K562 (cell line): ENCODE measurements at regions not wholly inside any gene's neighbourhood (a gene's known extent, or its start where the extent isn't known, plus 50 kb on each side); places are given as distances from the start of the nearest gene placed in this dataset.

Experiments
- ATAC-seq: fragments of 200-7000 bp; cut with Tn5 transposase; 3 replicates; pipeline ENCODE4 v1.9.1; 2020; ENCODE audit warnings: moderate library complexity
- BruUV-seq: library from RNA; stranded (reverse); fragments of 400-500 nt; replicated peaks from 2 replicates; lab custom pipeline; 2021; lab: Mats Ljungman, UMichigan
- CTCF ChIA-PET: fragments of 300-600 bp; formaldehyde crosslinking; extraction: SDS; loops from one replicate; lab custom pipeline; 2021; ENCODE audit warnings: low intra/inter-chr PET ratio; lab: Yijun Ruan, JAX
- POLR2A ChIA-PET: fragments of 300-600, 350-650 bp; sonication (Branson Sonifier 250); formaldehyde crosslinking; extraction: SDS; loops from one replicate; lab custom pipeline; 2021; ENCODE audit warnings: antibody characterized with exemption, inconsistent platforms; lab: Yijun Ruan, JAX
- DNase-seq, 4 experiments: peaks; one replicate each; pipeline versions ENCODE4 v3.0.0 to v3.0.0-alpha.2; 2011 to 2018; ENCODE audit warnings: low spot score in 3 of 4, mixed read lengths in 3 of 4; ENCODE audit errors: extremely low read depth in 1 of 4
- FAIRE-seq: peaks from 2 replicates; lab custom pipeline; 2011; peaks lifted over from hg19 to GRCh38; lab: Jason Lieb, UNC
- H2AFZ ChIP-seq: 2 replicates; pipeline ENCODE4 v1.6.0; 2011; ENCODE audit warnings: low read depth, low read length, control low read depth, inconsistent platforms
- H3K27ac ChIP-seq: fragments of 200-600 bp; 3 replicates; pipeline ENCODE4 v1.8.0; 2011; ENCODE audit warnings: low read depth, mild to moderate bottlenecking, control low read depth, inconsistent platforms, low read length, moderate library complexity, mixed read lengths; ENCODE audit errors: extremely low read depth
- H3K27me3 ChIP-seq, 2 experiments: fragments of 300-600 bp in 1 of 2; 2 replicates in 1 of 2; 3 replicates in 1 of 2; pipeline versions ENCODE4 v1.6.0 to v1.8.0; 2011; ENCODE audit warnings: inconsistent platforms in 2 of 2, low read length in 2 of 2, mild to moderate bottlenecking in 1 of 2, mixed read lengths in 1 of 2, moderate library complexity in 1 of 2; ENCODE audit not compliant: control insufficient read depth in 2 of 2, insufficient read depth in 2 of 2
- H3K36me3 ChIP-seq: fragments of 300-600 bp; 3 replicates; pipeline ENCODE4 v1.8.0; 2011; ENCODE audit warnings: mild to moderate bottlenecking, low read length, inconsistent platforms; ENCODE audit not compliant: control insufficient read depth, insufficient read depth
- H3K4me1 ChIP-seq, 2 experiments: fragments of 200-600 bp in 1 of 2; replicated peaks in 1 of 2; 2 replicates in 1 of 2; 3 replicates in 1 of 2; pipeline versions ENCODE4 v1.5.1 to v1.8.0; 2011; ENCODE audit warnings: inconsistent platforms in 2 of 2, low read length in 2 of 2, mild to moderate bottlenecking in 1 of 2, mixed read lengths in 1 of 2, moderate library complexity in 1 of 2; ENCODE audit not compliant: control insufficient read depth in 2 of 2, insufficient read depth in 2 of 2
- H3K4me2 ChIP-seq: 2 replicates; pipeline ENCODE4 v1.6.1; 2011; ENCODE audit warnings: low read length, control low read depth, inconsistent platforms, mixed read lengths; ENCODE audit not compliant: insufficient read depth
- H3K4me3 ChIP-seq: fragments of 200-600 bp; sonication (generic), shearing (Covaris generic); 2 replicates; pipeline ENCODE4 v1.5.1; 2016; ENCODE audit warnings: control low read depth, inconsistent platforms
- H3K79me2 ChIP-seq: fragments of 200-600 bp; 3 replicates; pipeline ENCODE4 v1.8.0; 2011; ENCODE audit warnings: low read length, inconsistent platforms; ENCODE audit not compliant: control insufficient read depth, insufficient read depth
- H3K9ac ChIP-seq, 2 experiments: 2 replicates each; pipeline versions ENCODE4 v1.6.0 to v1.6.1; 2011; ENCODE audit warnings: low read depth in 2 of 2, low read length in 2 of 2, control low read depth in 1 of 2, inconsistent platforms in 1 of 2, mild to moderate bottlenecking in 1 of 2, mixed read lengths in 1 of 2; ENCODE audit not compliant: insufficient read depth in 1 of 2
- H3K9me1 ChIP-seq: one replicate; pipeline ENCODE4 v1.6.0; 2011; ENCODE audit warnings: inconsistent platforms, mild to moderate bottlenecking, low read length, moderate library complexity; ENCODE audit not compliant: control insufficient read depth, insufficient read depth
- H3K9me3 ChIP-seq: replicated peaks from 2 replicates; pipeline ENCODE4 v1.5.1; 2011; ENCODE audit warnings: low read depth, low read length, inconsistent platforms; ENCODE audit not compliant: control insufficient read depth, insufficient read depth
- H4K20me1 ChIP-seq: replicated peaks from 2 replicates; pipeline ENCODE4 v1.6.1; 2011; ENCODE audit warnings: low read length, inconsistent platforms, mixed read lengths; ENCODE audit not compliant: control insufficient read depth, insufficient read depth
- ARHGAP35 ChIP-seq: fragments of 450-650 bp; IDR thresholded peaks from 2 replicates; pipeline ENCODE4 v1.6.1; 2018; ENCODE audit not compliant: partially characterized antibody
- BMI1 ChIP-seq: fragments of 150-350 bp; IDR thresholded peaks from 2 replicates; pipeline ENCODE4 v1.6.1; 2014; ENCODE audit warnings: low read length
- E2F3 ChIP-seq: fragments of 250-450 bp; sonication (Bioruptor Pico); IDR thresholded peaks from 2 replicates; pipeline ENCODE4 v1.4.0; 2020; ENCODE audit warnings: mild to moderate bottlenecking
- FOXK2 ChIP-seq, 2 experiments: fragments of 450-650 bp; IDR thresholded peaks in 1 of 2; conservative IDR thresholded peaks in 1 of 2; 2 replicates each; pipeline ENCODE4 v1.6.1; 2016; ENCODE audit warnings: low read depth in 2 of 2, mild to moderate bottlenecking in 1 of 2
- IFI16 ChIP-seq: fragments of 250-450 bp; sonication (Bioruptor Pico); IDR thresholded peaks from 2 replicates; pipeline ENCODE4 v2.1.2; 2022; ENCODE audit warnings: mild to moderate bottlenecking, inconsistent platforms
- MAFK ChIP-seq: IDR thresholded peaks from 2 replicates; pipeline ENCODE4 v1.6.1; 2011; ENCODE audit warnings: low read length, improper control_type of control experiment
- MYNN ChIP-seq, 2 experiments: sonication (generic); formaldehyde crosslinking in 1 of 2; IDR thresholded peaks; 2 replicates each; pipeline versions ENCODE4 v1.5.0 to v1.6.1; 2016 to 2020; ENCODE audit warnings: antibody characterized with exemption in 1 of 2, missing genetic modification reagents in 1 of 2
- ZHX1 ChIP-seq: fragments of 150-350 bp; conservative IDR thresholded peaks from 2 replicates; pipeline ENCODE4 v1.6.1; 2014; ENCODE audit warnings: low read length
- ZNF76 ChIP-seq: fragments of 250-450 bp; sonication (Bioruptor Pico); IDR thresholded peaks from 2 replicates; pipeline ENCODE4 v1.4.0; 2020; ENCODE audit warnings: mild to moderate bottlenecking, moderate library complexity, borderline replicate concordance
- ZNF77 ChIP-seq: fragments of 250-450 bp; sonication (Bioruptor Pico); IDR thresholded peaks from 2 replicates; pipeline ENCODE4 v1.5.0; 2020
- ZSCAN32 ChIP-seq: fragments of 450-650 bp; formaldehyde crosslinking; IDR thresholded peaks from 2 replicates; pipeline ENCODE4 v1.4.0; 2020; ENCODE audit warnings: mild to moderate bottlenecking, moderate library complexity
- WGBS: fragments of 100-300 bp; shearing (Covaris generic); methylation state at CpG from one replicate; pipeline ENCODE4 v1.1.6; 2016; ENCODE audit warnings: low coverage, mixed read lengths; ENCODE audit not compliant: insufficient coverage; ENCODE audit errors: missing lambda C conversion rate; 5-methylcytosine and 5-hydroxymethylcytosine counted together
- in situ Hi-C: fragments of 300-500 bp; cut with MboI; formaldehyde crosslinking; loops from 4 replicates; pipeline ENCODE4 v1.15.0; 2018; ENCODE audit warnings: inconsistent platforms, mixed read lengths
- intact Hi-C: fragments of 100-400 bp; cut with micrococcal nuclease; formaldehyde crosslinking; loops from 2 replicates; pipeline ENCODE4 v1.14.2; 2022
- TF ChIP-seq, protein P1 (sequence below), 2 experiments: fragments of 450-650 bp; IDR thresholded peaks; 2 replicates each; pipeline ENCODE4 v1.6.1; 2016; ENCODE audit warnings: mild to moderate bottlenecking in 2 of 2, borderline replicate concordance in 1 of 2, low read depth in 1 of 2, moderate library complexity in 1 of 2

DNA sequence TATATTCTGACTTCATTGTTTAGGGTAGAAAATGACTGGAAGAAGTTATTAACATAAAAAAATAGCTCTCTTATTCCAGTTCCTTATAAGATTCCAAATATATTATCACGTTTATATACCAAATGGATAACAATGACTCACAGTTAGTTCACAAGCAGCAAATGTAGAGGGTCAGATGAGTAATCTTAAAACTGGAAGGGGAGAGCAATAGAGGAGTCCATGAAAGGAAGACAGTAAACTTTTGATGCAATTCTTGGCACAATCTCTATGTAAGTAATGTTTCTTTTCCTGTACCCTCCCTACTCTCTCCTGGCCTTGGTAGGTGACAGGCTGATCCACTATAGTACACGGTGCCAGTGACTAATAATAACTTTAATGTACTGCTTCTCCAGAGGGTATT, 259.0 kb upstream of the TRPC5 start (continued):
- TF ChIP-seq FOXK2 (conservative IDR thresholded peaks at IDR 0.05 in 1 of 2, IDR thresholded peaks at IDR 0.05 in 1 of 2; ENCODE audit: low read depth in 2 of 2) (no peak), MYNN (IDR thresholded peaks at IDR 0.05) (no peak), MYNN (CRISPR knock-in tag; IDR thresholded peaks at IDR 0.05) (no peak), E2F3 (CRISPR knock-in tag) (no peak)

DNA sequence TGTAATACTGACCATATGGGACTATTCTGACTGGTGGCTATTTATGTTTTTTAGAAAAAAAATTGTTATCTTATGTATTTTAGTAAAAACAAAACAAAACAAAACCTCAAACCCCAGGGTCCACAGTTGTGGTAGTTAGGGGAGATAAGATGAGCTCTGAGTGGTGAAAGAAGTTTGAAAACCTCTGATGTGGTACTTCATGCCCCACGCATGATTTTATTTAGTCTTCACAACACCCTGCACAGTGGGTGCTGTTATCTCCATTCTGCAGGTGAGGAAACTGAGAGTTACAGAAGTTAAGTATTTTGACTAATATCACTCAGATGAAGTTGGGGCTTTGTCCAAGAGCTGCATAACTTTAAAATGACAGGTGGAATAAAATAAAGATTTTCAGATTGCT, 230.6 kb upstream of the TRPC5 start:
- Histone ChIP-seq H4K20me1 (no peaks in the 10 kb centered on the region), H3K4me2 (no peak overlapping the region), H2AFZ (no peak overlapping the region), H3K4me3 (no peak overlapping the region), H3K36me3 (no peaks in the 10 kb centered on the region), H3K79me2 (no peaks in the 10 kb centered on the region), H3K9me3 (no peaks in the 10 kb centered on the region), H3K27ac (no peak overlapping the region), H3K4me1 (no peaks in the 10 kb centered on the region), H3K9me1 (no peaks in the 10 kb centered on the region), H3K9ac (no peak overlapping the region), H3K27me3 (no peaks in the 10 kb centered on the region)
- ChIA-PET CTCF (no interaction called here), POLR2A (no interaction called here)
- BruUV-seq: no TSS peak
- WGBS: 0% methylated on average over 1 of the region's 1 CpG
- ATAC-seq (no peak), FAIRE-seq (no peak), DNase-seq (no peak)
- in situ Hi-C loops: no loop called here
- intact Hi-C loops: no loop called here
- no peak for TF ChIP-seq IFI16 (CRISPR knock-in tag)
- TF ChIP-seq MAFK: no peak
- no peak for TF ChIP-seq BMI1
- TF ChIP-seq FOXK2 (conservative IDR thresholded peaks at IDR 0.05 in 1 of 2, IDR thresholded peaks at IDR 0.05 in 1 of 2; ENCODE audit: low read depth in 2 of 2): no peak
- TF ChIP-seq, protein P1, sequence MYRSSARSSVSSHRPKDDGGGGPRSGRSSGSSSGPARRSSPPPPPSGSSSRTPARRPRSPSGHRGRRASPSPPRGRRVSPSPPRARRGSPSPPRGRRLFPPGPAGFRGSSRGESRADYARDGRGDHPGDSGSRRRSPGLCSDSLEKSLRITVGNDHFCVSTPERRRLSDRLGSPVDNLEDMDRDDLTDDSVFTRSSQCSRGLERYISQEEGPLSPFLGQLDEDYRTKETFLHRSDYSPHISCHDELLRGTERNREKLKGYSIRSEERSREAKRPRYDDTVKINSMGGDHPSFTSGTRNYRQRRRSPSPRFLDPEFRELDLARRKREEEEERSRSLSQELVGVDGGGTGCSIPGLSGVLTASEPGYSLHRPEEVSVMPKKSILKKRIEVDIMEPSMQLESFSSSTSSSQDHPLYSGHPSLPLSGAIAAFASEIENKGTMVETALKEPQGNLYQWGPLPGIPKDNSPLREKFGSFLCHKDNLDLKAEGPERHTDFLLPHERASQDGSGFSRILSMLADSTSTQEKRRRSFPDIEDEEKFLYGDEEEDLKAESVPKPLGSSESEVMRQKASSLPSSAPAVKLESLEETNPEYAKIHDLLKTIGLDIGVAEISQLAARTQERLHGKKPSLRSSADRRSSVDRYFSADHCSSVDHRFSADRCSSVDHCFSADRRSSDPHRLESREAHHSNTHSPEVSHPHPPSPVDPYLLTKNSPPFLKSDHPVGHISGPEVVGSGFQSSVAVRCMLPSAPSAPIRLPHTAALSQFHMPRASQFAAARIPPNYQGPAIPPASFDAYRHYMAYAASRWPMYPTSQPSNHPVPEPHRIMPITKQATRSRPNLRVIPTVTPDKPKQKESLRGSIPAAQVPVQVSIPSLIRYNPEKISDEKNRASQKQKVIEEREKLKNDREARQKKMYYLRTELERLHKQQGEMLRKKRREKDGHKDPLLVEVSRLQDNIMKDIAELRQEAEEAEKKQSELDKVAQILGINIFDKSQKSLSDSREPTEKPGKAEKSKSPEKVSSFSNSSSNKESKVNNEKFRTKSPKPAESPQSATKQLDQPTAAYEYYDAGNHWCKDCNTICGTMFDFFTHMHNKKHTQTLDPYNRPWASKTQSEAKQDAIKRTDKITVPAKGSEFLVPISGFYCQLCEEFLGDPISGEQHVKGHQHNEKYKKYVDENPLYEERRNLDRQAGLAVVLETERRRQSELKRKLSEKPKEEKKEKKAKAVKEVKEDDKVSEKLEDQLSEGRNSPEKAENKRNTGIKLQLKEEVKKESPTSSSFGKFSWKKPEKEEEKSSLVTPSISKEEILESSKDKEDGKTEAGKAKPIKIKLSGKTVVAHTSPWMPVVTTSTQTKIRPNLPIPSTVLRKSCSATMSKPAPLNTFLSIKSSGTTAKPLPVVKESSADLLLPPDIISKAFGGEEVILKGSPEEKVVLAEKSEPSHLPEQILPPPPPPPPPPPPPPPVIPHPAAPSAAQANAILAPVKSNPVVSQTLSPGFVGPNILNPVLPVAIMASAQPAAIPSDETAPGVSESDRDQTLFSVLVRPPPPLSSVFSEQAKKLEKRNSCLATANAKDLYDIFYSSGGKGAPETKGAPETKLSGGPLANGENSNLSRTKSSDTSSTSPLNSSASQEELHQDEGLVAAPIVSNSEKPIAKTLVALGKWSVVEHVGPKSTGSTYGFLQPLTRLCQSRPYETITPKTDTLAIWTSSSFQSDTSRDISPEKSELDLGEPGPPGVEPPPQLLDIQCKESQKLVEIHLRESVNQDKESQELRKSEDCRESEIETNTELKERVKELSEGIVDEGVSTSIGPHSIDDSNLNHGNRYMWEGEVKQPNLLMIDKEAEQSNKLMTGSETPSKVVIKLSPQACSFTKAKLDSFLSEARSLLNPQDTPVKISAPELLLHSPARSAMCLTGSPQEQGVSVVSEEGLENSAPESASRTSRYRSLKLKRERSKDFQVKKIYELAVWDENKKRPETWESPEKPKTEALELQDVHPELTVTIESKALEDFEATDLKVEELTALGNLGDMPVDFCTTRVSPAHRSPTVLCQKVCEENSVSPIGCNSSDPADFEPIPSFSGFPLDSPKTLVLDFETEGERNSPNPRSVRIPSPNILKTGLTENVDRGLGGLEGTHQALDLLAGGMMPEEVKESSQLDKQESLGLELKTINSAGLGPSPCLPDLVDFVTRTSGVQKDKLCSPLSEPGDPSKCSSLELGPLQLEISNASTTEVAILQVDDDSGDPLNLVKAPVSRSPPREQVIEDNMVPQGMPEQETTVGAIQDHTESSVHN (IDR thresholded peaks at IDR 0.05; ENCODE audit: borderline replicate concordance in 1 of 2, low read depth in 1 of 2): no peak
- no peak for TF ChIP-seq ZSCAN32 (CRISPR knock-in tag)
- TF ChIP-seq ARHGAP35: no peak
- TF ChIP-seq ZNF77 (CRISPR knock-in tag): no peak
- no peak for TF ChIP-seq ZNF76
- TF ChIP-seq ZHX1: no peak
